ENCODE measurements at regions not wholly inside any gene's neighbourhood (a gene's known extent, or its start where the extent isn't known, plus 50 kb on each side); places are given as distances from the start of the nearest gene placed in this dataset.
A peak's percentile ranks its signal among the peaks of the same experiment; 100 is the strongest.

- H3K27ac ChIP-seq = peak overlapping the region in 1 of 4 donors; percentile 70
- no peaks in the 10 kb centered on the region for H3K9me3 ChIP-seq
- no peak for DNase-seq
- TF ChIP-seq CTCF (IDR thresholded peaks at IDR 0.05) = no peak
- no peak for TF ChIP-seq POLR2A (IDR thresholded peaks at IDR 0.05)
- TF ChIP-seq POLR2AphosphoS5 (IDR thresholded peaks at IDR 0.05) = no peak
- no peak for TF ChIP-seq EP300 (IDR thresholded peaks at IDR 0.05)
- WGBS, 2 donors = 87 to 95% methylated on average over 1 of the region's 1 CpG
- peaks cover 0 to 21% (median 15%) of the 10 kb centered on the region in 4 donors for H3K4me1 ChIP-seq
- no peaks in the 10 kb centered on the region for H3K27me3 ChIP-seq
- intact Hi-C loops (cut with DNase I) = no loop called here
- H3K36me3 ChIP-seq = no peaks in the 10 kb centered on the region
- H3K4me3 ChIP-seq = no peak overlapping the region
Observed at GRCh38 chr6:71481011-71481410, 192.4 kb downstream of the OGFRL1 start.

DNA sequence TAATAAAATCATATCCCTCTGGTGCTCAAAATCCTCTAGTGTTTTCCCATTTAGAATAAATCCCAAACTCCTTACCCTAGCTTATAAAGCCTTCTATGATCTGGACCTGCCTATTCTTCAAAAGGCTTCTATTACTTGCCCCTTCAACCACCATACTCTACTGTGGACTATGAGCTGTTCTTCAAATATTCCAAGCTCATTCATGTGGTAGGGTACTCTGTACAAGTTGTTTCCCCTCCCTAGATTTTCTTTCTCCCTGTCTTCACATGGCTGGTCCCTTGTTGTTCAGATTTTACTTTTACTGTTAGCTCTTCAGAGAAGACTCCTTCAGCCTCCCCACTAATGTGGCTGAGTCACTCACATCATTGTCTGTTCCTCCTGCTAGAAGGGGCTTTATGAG, 193.2 kb downstream of the OGFRL1 start:
- TF ChIP-seq CTCF (IDR thresholded peaks at IDR 0.05) (no peak), POLR2A (IDR thresholded peaks at IDR 0.05) (no peak), EP300 (IDR thresholded peaks at IDR 0.05) (no peak), POLR2AphosphoS5 (IDR thresholded peaks at IDR 0.05) (no peak)
- no peaks in the 10 kb centered on the region for H3K36me3 ChIP-seq
- H3K27me3 ChIP-seq = no peaks in the 10 kb centered on the region
- H3K4me1 ChIP-seq = peaks cover 0 to 21% (median 15%) of the 10 kb centered on the region in 4 donors
- DNase-seq = no peak
- H3K27ac ChIP-seq = no peak overlapping the region
- H3K9me3 ChIP-seq = no peaks in the 10 kb centered on the region
- no peak overlapping the region for H3K4me3 ChIP-seq
- intact Hi-C loops (cut with DNase I) = no loop called here

DNA sequence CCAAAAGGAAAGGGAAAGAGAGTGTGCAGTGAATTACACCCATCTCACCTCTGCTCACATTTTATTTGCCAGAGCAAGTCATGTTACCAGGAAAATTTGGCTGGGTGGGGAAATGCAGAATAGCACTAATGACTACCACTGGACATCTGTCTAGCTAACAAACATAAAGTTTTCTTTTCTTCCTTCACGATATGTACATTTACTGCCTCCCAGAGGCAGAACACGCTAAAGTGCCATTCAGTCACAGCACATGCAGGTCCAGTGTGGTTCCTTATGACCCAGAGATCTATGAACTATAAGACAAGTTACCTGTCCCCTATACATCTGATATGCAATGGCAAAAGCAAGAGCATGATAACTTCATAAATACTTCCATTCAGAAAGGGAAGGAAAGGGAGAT, 194.1 kb downstream of the OGFRL1 start:
- 45 to 81% methylated on average over 2 of the region's 2 CpGs for WGBS, 2 donors
- H3K27me3 ChIP-seq = no peaks in the 10 kb centered on the region
- no peak overlapping the region for H3K4me3 ChIP-seq
- no peaks in the 10 kb centered on the region for H3K36me3 ChIP-seq
- peaks cover 0 to 19% (median 15%) of the 10 kb centered on the region in 4 donors for H3K4me1 ChIP-seq
- intact Hi-C loops (cut with DNase I) = no loop called here
- no peaks in the 10 kb centered on the region for H3K9me3 ChIP-seq
- DNase-seq = no peak
- TF ChIP-seq POLR2A (IDR thresholded peaks at IDR 0.05) = no peak
- no peak for TF ChIP-seq CTCF (IDR thresholded peaks at IDR 0.05)
- TF ChIP-seq POLR2AphosphoS5 (IDR thresholded peaks at IDR 0.05) = no peak
- no peak overlapping the region for H3K27ac ChIP-seq

GRCh38 chr6:71486461-71486860, 197.8 kb downstream of the OGFRL1 start:
- no peak for DNase-seq
- no peaks in the 10 kb centered on the region for H3K9me3 ChIP-seq
- WGBS, 2 donors = 73 to 81% methylated on average over 2 of the region's 2 CpGs
- peaks cover 0 to 13% (median 4%) of the 10 kb centered on the region in 4 donors for H3K4me1 ChIP-seq
- TF ChIP-seq POLR2A (IDR thresholded peaks at IDR 0.05) (no peak), EP300 (IDR thresholded peaks at IDR 0.05) (no peak), CTCF (IDR thresholded peaks at IDR 0.05) (no peak), POLR2AphosphoS5 (IDR thresholded peaks at IDR 0.05) (no peak)
- H3K36me3 ChIP-seq = no peaks in the 10 kb centered on the region
- no peak overlapping the region for H3K4me3 ChIP-seq
- intact Hi-C loops (cut with DNase I) = no loop called here
- H3K27me3 ChIP-seq = no peaks in the 10 kb centered on the region
- H3K27ac ChIP-seq = no peak overlapping the region

GRCh38 chr6:71488186-71488585, 199.6 kb downstream of the OGFRL1 start:
- TF ChIP-seq EP300 (IDR thresholded peaks at IDR 0.05) = no peak
- TF ChIP-seq POLR2A (IDR thresholded peaks at IDR 0.05) = no peak
- TF ChIP-seq POLR2AphosphoS5 (IDR thresholded peaks at IDR 0.05) = no peak
- TF ChIP-seq CTCF (IDR thresholded peaks at IDR 0.05) = no peak
- WGBS, 2 donors = 24 to 35% methylated on average over 4 of the region's 4 CpGs

More at GRCh38 chr6:71488186-71488585, 199.6 kb downstream of the OGFRL1 start:
- intact Hi-C loops (cut with DNase I) = no loop called here
- Histone ChIP-seq H3K9me3 (no peaks in the 10 kb centered on the region), H3K27ac (no peak overlapping the region), H3K4me3 (no peak overlapping the region), H3K36me3 (no peaks in the 10 kb centered on the region), H3K4me1 (peaks cover 0 to 13% (median 4%) of the 10 kb centered on the region in 4 donors), H3K27me3 (no peaks in the 10 kb centered on the region)
- no peak for DNase-seq
